GM10266 (cell line): ENCODE measurements at regions not wholly inside any gene's neighbourhood (a gene's known extent, or its start where the extent isn't known, plus 50 kb on each side); places are given as distances from the start of the nearest gene placed in this dataset.

ENCODE experiments used
- DNase-seq: peaks from one replicate; pipeline ENCODE4 v3.0.0; 2012; ENCODE audit errors: extremely low spot score
- CTCF ChIP-seq: IDR thresholded peaks from 2 replicates; pipeline ENCODE4 v1.5.1; 2012; ENCODE audit warnings: mild to moderate bottlenecking, low read depth; ENCODE audit not compliant: control insufficient read depth, insufficient read depth; ENCODE audit errors: missing control alignments

GRCh38 chr13:50608370-50608769 is 235.1 kb downstream of the DLEU7 start:
- TF ChIP-seq CTCF: no peak
- DNase-seq: no peak

- no peak for TF ChIP-seq CTCF
- DNase-seq: no peak
Measured at GRCh38 chr13:50609011-50609410, 234.5 kb downstream of the DLEU7 start.

- no peak for DNase-seq
- TF ChIP-seq CTCF: no peak
Measured at GRCh38 chr13:50610238-50610637, 233.3 kb downstream of the DLEU7 start.

- no peak for DNase-seq
- TF ChIP-seq CTCF: no peak
Measured at GRCh38 chr13:50611117-50611781, 232.2 kb downstream of the DLEU7 start.

GRCh38 chr13:50612717-50613116 is 230.8 kb downstream of the DLEU7 start:
- DNase-seq: no peak
- TF ChIP-seq CTCF: no peak

- TF ChIP-seq CTCF: no peak
- no peak for DNase-seq
Measured at GRCh38 chr13:50613356-50613831, 230.1 kb downstream of the DLEU7 start.

GRCh38 chr13:50615234-50615633 is 228.3 kb downstream of the DLEU7 start:
- TF ChIP-seq CTCF: no peak
- no peak for DNase-seq
